ENCODE measurements at regions not wholly inside any gene's neighbourhood (a gene's known extent, or its start where the extent isn't known, plus 50 kb on each side); places are given as distances from the start of the nearest gene placed in this dataset.

- no peaks in the 10 kb centered on the region for H3K79me2 ChIP-seq (ENCODE audit: low read depth)
- no peaks in the 10 kb centered on the region for H3K9me3 ChIP-seq (ENCODE audit: low read depth)
- H3K36me3 Mint-ChIP-seq: no peaks in the 10 kb centered on the region
- H3K4me1 Mint-ChIP-seq: no peaks in the 10 kb centered on the region
- DNase-seq (ENCODE audit: low spot score): no peak
- no peak overlapping the region for H2AFZ ChIP-seq (replicated peaks)
- H4K20me1 ChIP-seq (ENCODE audit: low read depth): no peaks in the 10 kb centered on the region
- no peak overlapping the region for H3K4me2 ChIP-seq
- H3K9me3 Mint-ChIP-seq: no peaks in the 10 kb centered on the region
- H3K4me3 ChIP-seq: no peak overlapping the region
- H3K36me3 ChIP-seq: no peaks in the 10 kb centered on the region
- H3K4me3 Mint-ChIP-seq: no peak overlapping the region
- TF ChIP-seq CTCF (IDR thresholded peaks at IDR 0.05) (no peak), EZH2phosphoT487 (IDR thresholded peaks at IDR 0.05) (no peak), EZH2 (IDR thresholded peaks at IDR 0.05) (no peak)
- no peak overlapping the region for H3K27ac Mint-ChIP-seq
- no peaks in the 10 kb centered on the region for H3F3A ChIP-seq (ENCODE audit: low read depth)
- H3K4me1 ChIP-seq: no peaks in the 10 kb centered on the region
- no peak overlapping the region for H3K9ac ChIP-seq
- no peaks in the 10 kb centered on the region for H3K27me3 ChIP-seq
- no peak overlapping the region for H3K27ac ChIP-seq
- H3K27me3 Mint-ChIP-seq (ENCODE audit: insufficient read depth, low read depth): no peaks in the 10 kb centered on the region
Observed at GRCh38 chr12:78703820-78704525, 160.6 kb upstream of the SYT1 start.

GRCh38 chr12:78711954-78712353, 152.6 kb upstream of the SYT1 start:
- Histone ChIP-seq H3K79me2 (ENCODE audit: low read depth) (no peaks in the 10 kb centered on the region), H3K4me2 (no peak overlapping the region), H3K27ac (no peak overlapping the region), H3K36me3 (no peaks in the 10 kb centered on the region), H3K9ac (no peak overlapping the region), H3K9me3 (ENCODE audit: low read depth) (no peaks in the 10 kb centered on the region), H3F3A (ENCODE audit: low read depth) (no peaks in the 10 kb centered on the region), H4K20me1 (ENCODE audit: low read depth) (no peaks in the 10 kb centered on the region), H3K4me3 (no peak overlapping the region), H3K27me3 (no peaks in the 10 kb centered on the region), H2AFZ (replicated peaks) (no peak overlapping the region), H3K4me1 (no peaks in the 10 kb centered on the region)
- H3K27ac Mint-ChIP-seq: no peak overlapping the region
- no peaks in the 10 kb centered on the region for H3K9me3 Mint-ChIP-seq
- H3K27me3 Mint-ChIP-seq (ENCODE audit: insufficient read depth, low read depth): no peaks in the 10 kb centered on the region
- no peaks in the 10 kb centered on the region for H3K4me1 Mint-ChIP-seq
- H3K36me3 Mint-ChIP-seq: no peaks in the 10 kb centered on the region
- TF ChIP-seq CTCF (IDR thresholded peaks at IDR 0.05) (no peak), EZH2 (IDR thresholded peaks at IDR 0.05) (no peak), EZH2phosphoT487 (IDR thresholded peaks at IDR 0.05) (no peak)
- no peak overlapping the region for H3K4me3 Mint-ChIP-seq
- no peak for DNase-seq (ENCODE audit: low spot score)

GRCh38 chr12:78712834-78713481, 151.6 kb upstream of the SYT1 start:
- Histone ChIP-seq H3K4me1 (no peaks in the 10 kb centered on the region), H3K36me3 (no peaks in the 10 kb centered on the region), H3K27ac (no peak overlapping the region), H3K4me2 (no peak overlapping the region), H3K79me2 (ENCODE audit: low read depth) (no peaks in the 10 kb centered on the region), H3F3A (ENCODE audit: low read depth) (no peaks in the 10 kb centered on the region), H3K9ac (no peak overlapping the region), H3K4me3 (no peak overlapping the region), H4K20me1 (ENCODE audit: low read depth) (no peaks in the 10 kb centered on the region), H3K9me3 (ENCODE audit: low read depth) (no peaks in the 10 kb centered on the region), H2AFZ (replicated peaks) (no peak overlapping the region), H3K27me3 (no peaks in the 10 kb centered on the region)
- peak; percentile 21 for DNase-seq (ENCODE audit: low spot score)
- no peak for TF ChIP-seq CTCF (IDR thresholded peaks at IDR 0.05)
- no peak for TF ChIP-seq EZH2 (IDR thresholded peaks at IDR 0.05)
- TF ChIP-seq EZH2phosphoT487 (IDR thresholded peaks at IDR 0.05): no peak
- Mint-ChIP-seq H3K4me3 (no peak overlapping the region), H3K27ac (no peak overlapping the region), H3K27me3 (ENCODE audit: insufficient read depth, low read depth) (no peaks in the 10 kb centered on the region), H3K4me1 (no peaks in the 10 kb centered on the region), H3K36me3 (no peaks in the 10 kb centered on the region), H3K9me3 (no peaks in the 10 kb centered on the region)

Measured in neural progenitor cell (in vitro differentiated cells).